ENCODE measurements at regions not wholly inside any gene's neighbourhood (a gene's known extent, or its start where the extent isn't known, plus 50 kb on each side); places are given as distances from the start of the nearest gene placed in this dataset.

GRCh38 chr12:68391937-68392336 is 59.8 kb upstream of the MDM1 start:
- no peak for TF ChIP-seq POLR2A (IDR thresholded peaks at IDR 0.05)
- no peak for TF ChIP-seq CTCF (IDR thresholded peaks at IDR 0.05)
- no peak for TF ChIP-seq EP300 (IDR thresholded peaks at IDR 0.05)
